Stimulated activated CD4-positive, alpha-beta T cell treated with anti-CD3 and anti-CD28 coated beads, Interleukin-12 subunit alpha, Interleukin-12 subunit beta, amount 100 ng/mL, for 4 hours (primary cell): ENCODE measurements at regions not wholly inside any gene's neighbourhood (a gene's known extent, or its start where the extent isn't known, plus 50 kb on each side); places are given as distances from the start of the nearest gene placed in this dataset.

Experiments
- DNase-seq: peaks from one replicate; pipeline ENCODE4 v3.0.0-alpha.2; 2020

DNA sequence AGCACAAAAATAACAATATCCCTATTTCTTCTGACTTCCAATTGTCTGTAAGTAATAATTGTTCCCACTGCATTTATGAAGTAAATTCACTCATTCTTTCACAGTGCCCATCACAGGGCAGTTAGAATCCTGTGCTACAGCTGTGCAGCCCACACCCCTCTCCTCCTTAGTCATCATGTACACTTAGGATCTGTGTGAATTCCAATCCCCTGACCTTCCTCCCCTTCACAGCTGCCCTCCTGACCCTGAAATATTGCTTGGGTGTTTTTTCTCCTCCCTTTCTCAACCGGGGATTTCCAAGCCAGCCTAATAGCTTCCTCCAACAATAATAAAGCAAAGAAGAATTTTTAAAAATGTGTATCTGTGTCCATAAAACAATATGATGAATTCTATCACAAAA is 91.5 kb upstream of the BEND6 start:
- DNase-seq, result no peak

DNA sequence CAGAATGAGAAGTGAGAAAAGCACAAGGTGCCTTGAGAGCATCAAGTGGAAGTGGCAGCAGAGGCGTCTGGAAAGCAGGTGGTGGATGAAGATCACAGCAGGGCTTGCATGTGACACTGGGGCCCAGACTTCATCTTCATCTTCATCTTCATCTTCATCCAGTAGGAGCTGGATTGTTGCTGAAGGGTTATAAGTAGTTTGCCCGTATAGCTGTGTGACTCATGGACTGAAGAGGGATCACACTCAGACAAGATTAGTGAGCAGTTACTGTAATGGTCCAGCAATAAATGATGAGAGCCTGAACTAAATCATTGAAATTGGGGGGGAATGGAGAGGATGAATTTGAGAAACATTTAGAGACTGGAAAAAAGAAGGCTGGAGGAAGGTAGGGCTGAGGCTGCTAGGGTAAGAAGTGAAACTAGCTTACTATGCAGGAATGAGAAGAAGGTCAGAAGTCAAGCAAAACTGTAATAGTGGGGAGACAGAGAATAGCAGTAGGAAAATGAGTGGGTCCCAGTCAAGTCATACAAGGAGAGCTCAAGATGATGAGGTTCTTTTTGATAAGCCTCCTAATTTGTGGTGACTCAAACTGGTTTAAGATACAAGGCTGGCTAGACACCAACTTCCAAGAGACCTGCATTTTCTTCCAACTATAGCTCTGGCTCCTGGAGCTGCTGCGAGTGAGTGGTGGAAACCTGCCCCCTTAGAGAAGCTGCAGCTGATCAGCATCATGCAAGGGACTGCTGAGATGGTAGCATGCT is 92.3 kb upstream of the BEND6 start:
- no peak for DNase-seq

DNA sequence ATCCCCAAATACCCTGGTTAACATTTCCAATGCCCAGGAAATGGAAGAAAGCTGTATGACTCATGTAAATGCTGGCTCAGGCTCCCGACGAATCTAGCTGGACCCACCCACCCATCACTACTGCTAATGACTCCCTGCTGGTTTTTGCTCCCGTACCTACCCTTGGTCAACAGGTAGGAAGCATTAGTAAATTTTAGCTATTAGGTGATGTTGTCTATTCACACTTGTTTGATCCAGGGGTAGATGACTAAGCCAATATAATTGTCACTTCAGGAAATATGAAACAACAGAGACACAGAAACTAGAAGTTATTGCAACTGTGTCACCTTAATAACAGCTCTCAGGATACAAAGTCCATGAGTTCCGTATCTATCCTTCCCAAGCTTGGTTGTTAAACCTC is 94.4 kb upstream of the BEND6 start:
- no peak for DNase-seq

DNA sequence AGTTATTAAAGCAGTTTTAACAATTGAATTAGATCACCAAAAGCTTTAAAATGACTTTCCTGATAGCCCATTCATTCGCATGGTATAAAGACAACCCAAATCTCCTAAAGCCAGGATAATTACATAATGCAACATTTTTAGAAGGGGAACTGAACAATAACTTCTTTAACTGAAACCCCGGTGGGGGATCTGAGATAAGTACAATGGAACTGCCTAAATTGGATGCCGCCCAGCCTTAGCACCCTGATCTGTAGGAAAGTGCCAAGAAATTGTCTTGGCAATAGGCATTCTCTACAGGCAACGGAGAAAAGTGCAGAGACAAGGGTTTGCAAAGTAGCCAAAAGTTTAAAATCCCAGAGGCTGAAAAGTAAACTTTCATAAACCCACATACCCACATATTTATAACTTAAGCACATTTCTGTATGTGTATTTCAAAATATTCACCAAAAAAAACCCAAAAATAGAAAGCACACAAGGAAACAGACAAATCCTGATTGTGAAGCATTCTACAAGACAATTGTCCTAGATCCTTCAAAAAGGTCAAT is 98.8 kb upstream of the BEND6 start:
- no peak for DNase-seq

DNA sequence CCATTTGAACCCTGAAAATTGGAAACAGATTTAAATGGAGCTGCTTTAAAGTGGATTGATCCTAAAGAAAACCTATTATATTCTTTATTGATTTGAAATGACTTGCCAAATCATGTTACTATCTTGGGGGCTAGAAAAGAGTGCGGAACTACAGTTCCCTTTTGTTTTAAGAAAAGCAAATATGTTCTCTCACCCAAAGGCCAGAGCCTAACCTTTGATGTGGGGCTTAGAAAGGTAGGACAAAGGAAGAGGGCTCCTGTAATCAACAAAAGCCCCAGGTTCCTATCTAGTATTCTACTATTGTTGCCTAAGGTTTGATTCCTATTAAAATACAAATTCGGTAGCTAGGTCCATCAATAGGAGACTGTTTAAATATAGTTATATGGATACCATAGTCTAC is 100.8 kb upstream of the BEND6 start:
- DNase-seq, result no peak

DNA sequence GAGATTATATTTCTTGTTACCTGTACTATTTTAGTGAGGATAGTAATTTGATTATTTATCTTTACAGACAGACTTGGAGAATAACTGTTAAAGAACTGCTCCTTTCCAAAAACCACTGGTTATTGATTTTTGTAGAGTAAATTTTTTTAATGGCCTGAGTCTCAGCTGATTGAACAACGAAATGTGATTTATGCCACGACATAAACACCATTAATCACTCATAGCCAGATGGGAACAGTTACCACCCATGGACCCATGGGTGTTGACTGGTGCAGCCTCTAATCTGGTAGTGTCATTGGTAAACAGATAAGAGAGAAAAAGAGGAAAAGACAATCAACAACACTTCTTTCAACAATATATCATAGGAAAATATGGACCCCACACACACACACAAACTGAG is 101.4 kb upstream of the BEND6 start:
- no peak for DNase-seq

DNA sequence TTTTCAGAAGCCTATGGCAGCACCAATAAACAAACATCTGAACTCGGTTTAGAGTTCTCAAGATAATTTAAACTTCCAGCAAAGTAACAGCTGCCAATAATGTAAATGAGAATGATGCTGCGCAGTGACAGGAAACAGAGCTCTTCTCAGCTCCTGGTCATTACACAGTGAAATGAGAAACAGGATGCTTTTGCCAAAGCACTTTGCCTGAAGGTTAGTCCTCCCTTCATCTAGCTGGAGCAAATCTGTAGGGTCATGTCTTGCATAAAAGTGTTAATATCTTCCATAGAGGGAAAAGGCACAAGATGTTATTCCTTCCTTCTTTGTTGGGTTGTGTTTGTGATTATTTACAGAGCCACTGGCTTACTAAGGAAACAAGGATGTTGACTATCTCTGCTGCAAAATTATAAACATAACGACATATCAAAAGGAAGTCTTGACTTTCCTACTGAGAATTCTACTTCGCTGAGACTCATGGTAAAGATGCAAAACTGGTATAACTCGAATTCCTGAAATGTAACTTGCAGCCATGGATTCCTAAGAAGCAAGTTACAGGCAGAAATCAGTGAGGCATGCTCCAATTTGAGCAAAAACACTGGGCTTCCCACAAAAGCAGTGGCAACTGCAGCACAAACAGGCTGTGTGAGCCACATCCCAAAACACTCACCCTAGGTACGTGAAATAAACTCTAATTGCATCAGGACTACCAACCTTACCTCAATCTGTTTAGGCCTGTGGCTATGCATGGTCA is 102.5 kb upstream of the BEND6 start:
- no peak for DNase-seq

DNA sequence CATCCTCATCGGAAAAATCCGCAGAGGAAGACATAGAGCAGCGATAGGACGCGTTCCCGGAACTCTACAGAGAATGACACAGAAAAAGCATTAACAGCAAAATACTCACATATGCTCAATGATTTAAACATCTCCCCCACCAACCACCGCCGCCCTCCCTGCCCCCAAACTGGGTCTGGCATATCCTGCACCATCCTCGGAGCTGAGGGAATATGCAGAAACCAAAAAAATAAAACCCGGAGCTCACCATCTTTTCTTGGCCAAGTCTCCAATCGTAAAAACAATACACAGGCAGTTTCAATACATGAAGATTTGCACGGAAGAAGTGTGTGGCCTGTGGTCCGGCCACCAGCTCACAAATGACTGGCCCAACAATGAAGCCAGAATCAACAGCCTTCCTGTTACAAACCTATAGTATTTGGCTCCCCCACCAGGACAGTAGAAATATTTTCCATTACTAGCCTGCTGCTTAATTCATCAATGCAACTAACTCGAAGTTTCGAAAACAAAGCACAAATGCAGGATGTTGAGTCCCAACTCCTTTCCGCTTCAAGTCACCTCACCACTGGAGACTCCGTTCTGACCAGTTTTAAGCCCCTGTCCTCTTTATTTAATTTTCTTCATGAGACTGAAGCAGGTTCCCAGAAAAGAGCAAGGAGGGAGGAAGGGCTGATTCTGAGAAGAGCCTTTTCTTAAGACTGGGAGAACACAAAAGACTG is 103.2 kb upstream of the BEND6 start:
- no peak for DNase-seq

DNA sequence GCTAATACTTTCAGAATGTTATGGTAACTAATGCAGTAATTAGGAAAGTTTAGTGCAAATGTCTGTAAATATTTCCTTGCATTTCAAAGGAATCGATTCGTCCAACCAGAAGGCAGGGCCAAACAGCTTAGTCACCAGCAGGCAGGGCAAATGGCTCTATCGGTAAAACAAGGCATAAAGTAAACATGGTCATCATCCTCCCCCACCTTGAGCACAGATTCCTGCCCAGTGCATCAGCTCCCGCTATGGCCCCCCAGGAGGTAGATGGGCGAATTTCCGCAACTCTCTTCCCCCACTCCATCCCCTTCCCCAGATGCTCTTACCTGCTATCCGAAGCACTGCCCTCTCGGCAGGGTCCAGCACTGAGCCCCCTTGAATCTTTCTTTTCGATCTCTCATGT is 103.8 kb upstream of the BEND6 start:
- DNase-seq, result no peak

DNA sequence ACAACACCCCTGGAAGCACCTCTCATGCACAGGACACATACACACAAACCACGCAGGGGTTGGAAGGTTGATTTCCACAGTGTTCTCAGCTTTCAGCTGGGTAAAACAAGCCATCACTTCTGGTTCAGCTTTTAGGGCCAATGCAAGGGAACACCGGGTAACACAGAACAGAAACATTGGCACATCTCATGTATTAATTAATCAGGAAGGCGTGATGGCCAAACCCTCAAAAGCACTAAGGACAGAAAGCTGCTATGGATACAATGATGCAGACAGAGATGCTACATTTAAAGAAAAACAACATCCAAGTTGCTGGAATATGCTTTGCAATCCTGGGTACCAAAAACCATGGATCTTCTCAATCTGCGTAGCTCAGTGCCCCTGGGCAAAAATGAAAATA is 104.3 kb upstream of the BEND6 start:
- no peak for DNase-seq

DNA sequence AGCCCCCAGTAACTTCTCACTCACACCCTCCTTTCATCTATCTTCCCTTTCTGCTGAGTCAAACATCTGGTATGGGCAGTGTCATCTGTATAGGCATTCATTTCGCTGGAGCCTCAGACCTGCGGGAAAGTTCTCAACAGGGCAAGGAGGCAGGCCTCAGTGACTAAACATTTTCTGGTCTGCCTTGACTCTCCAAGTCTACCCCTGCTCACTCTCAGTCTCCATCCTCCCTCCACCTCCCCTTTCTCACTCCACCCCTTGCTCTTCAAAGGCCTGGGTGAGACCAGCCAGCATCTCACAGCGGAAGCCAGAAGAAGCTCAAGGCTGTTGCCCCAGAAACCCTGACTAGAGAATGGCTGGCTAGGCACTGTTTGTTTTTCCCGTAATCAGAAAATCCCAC is 105.0 kb upstream of the BEND6 start:
- DNase-seq, result no peak

DNA sequence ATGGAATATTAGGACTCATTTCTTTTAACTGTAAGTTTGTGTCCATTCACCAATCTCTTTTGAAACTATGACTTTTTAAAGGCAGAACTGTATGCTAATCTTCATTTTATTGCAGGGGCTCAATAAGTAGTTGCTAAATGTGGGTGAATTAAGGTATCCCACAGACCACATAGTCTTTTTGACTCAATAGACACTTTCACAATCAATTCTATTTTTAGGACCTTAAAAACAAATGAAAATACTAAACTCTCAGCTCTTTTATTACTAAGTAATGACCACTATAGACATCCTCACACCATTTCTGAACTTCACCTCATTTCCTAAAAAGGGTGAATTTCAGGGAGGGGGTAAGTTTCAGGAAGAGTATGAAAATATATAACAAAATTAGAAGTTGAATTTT is 106.8 kb upstream of the BEND6 start:
- DNase-seq, result no peak

DNA sequence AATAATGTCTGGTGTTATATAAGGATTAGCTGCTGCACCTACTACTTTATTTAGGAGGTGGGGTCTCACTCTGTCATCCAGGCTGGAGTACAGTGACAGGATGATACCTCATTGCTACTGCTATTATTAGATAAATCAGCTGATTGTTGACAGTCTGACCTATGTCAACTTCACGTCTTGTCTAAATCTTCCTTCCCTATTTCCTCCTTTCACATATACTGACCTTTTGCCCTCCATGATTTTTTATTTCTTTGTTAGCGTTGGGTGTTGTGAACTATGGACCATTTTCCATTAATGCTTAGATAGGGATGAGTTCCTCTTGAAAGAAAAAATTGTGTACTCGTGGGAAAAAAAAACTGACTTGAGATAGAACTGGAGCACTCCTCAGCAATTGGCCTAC is 109.9 kb upstream of the BEND6 start:
- DNase-seq, result no peak

DNA sequence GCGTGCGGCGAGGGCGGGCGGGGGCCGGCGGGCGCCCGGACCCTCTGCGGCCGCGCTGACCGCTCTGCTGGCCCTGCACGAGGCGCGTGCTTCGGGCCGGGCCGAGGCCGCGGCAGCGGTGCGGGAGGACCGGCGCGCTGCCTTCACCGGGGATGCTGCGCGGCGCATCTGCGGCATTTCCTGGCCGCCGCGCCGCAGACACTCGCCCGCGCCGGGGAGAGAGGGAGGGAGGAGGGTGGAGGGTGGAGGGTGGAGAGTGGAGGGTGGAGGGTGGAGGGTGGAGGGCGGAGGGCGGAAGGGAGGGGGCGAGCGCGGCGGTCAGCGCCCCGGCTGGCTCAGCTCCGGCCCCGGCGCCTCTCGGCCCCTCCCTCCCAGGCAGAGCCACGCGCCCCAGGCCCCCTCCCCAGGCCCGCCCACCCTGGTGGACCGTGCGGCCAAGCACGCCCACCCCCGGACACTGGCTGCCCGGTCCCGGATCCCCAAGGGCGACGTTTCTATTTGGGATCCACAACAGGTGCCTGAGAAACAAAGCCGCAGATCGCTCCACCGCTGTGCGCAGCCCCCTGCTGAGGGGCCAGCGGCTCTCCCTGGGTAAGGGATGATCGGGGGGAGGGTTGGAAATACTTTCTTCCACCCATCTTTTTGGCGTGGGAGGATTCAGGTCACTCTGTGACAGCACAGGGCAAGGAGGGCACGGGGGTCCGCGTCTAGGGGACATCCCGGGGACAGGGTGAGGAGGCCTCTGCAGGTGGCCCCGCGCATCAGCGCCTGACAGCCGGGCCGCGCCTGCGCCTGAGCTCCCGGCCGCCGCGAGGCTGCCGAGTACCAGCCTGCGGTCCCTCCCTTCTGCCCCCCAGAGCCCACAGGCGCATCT is 111.2 kb upstream of the BEND6 start:
- peak; percentile 54 for DNase-seq

DNA sequence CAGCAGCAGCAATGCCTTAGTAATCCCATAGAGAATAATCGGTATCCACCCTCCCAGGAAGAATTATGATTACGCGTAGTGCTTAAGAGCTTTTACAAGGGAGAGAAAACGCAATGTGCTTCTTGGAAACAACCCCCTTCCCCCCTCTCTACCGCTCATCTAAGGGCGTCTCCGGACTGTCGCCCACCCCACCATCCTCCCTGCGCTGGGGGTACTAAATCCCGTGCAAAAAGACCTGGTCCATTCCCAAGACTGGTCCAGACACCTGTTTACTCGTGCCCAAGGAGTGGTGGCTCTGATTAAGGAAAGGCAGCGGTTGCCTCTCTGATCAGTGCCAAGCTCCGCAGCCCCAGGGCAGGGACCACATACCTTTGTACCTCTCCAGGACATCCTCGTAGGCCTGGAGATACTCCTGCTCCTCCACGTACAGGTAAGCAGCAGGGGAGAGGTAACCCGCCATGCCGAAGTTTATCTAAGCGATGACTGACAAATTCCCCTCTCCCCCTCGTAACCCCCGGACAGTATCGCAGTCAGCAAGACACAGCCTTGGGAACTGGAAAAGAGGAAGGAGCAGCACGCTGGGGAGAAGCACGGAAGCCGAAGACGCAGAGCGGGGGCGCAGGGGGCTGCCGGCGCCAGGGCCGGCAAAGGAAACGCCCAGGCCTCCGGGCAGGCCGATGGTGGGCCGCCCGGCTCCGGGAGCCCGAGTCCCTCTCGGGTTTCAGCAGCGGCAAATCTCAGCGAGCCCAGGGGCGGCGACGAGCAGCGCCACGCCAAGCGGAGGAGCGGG is 112.0 kb upstream of the BEND6 start:
- no peak for DNase-seq

DNA sequence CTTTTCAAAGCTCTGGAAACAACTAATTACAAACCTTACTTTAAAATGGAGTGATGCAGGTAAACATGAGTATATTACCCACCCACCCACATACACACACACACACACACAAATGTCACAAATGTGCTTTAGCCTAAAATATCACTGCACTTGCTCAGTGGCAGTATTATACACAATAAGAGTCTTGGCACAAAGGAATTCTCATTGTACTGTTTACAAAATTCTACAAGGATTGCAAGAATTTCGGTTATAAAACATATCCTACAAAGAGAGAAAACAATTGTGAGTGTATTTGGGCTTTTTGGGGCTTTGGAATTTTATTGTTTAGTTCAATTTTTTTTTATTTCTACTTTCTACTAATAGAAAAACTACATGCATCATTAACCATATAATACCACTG is 113.2 kb upstream of the BEND6 start:
- DNase-seq, result no peak

DNA sequence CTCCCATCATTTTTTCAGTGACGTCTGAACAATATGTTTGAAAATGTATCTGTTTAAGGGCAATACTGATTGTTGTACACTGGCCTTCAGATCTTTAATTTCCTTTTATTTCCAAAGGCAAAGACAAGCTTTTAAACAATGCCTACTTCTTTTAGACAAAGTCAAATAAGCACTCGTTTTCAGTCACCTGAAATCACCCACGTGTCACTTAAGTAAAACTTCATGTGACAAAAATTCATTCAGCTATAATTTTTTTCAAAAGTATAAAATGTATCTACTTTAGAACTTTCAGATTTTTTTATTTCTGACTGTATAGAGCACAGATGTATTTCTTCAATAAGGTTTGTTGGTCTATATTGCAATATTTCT is 113.5 kb upstream of the BEND6 start:
- no peak for DNase-seq

DNA sequence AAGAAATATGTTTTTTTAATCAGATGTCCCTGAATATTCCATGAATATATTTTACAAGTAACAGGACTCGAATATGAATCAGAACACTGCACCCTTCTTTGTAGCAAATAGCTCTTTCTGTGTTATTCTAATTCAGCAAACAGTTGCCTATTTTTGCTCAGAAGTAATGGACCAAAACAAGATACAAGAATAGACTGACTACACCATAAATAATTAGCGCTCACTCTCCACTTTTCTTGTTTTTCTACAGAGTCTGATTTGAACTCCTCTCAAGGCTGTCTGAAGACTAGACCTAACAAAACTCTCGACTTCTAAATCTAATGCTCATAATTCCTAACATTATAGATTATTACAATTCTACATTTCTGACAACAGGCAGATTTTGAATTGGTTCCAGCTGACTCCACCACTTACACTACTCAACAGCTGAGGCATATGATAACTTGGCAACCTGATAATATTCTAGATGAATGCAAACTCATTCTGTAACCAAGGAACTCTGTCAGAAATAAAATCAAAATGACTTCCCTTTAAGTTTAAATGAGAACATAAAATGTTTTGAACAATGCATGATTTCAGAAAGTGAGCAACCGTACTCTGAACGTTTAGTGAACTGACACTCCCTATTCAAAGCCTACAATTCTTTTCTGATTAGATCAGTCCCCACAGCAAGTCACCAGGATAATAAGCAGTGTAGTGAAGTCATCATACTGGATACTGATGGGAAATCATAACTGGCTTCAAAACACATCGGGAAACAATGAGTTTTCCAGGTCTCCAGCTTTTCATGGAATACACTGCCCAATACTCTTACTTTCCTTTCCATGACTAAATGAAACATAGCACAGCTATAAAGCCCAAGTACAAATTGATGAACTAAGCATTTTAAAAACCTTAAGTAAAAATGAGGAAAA is 114.2 kb upstream of the BEND6 start:
- DNase-seq, result no peak

DNA sequence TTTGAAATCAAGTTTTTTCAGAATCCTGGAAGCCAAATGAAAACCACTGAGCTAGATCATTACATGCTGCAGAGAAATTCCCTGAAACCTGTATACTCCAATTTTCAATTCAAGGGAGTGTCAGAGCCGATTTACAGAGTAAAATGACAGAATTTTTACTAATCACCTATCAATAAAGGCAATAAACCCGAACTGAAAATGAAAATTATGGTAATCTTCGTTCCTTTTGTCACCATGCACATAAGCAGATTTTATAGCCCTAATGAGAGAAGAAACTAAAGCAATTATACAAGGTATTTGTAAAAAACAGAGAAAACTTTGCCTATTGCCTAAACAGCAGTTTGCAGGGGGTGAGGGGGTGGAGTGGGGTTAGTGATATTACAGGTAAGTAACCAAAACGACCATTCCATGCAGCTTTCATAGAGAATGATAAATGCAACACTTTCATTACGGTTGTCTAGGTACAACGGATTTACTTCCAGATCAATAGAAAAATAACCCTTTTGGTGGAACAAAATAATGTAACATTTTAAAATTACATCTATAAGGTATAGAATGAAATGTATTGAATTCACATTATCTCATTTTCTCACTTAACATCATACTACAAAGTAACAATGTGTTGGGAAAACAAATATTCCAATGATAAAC is 115.2 kb upstream of the BEND6 start:
- no peak for DNase-seq

DNA sequence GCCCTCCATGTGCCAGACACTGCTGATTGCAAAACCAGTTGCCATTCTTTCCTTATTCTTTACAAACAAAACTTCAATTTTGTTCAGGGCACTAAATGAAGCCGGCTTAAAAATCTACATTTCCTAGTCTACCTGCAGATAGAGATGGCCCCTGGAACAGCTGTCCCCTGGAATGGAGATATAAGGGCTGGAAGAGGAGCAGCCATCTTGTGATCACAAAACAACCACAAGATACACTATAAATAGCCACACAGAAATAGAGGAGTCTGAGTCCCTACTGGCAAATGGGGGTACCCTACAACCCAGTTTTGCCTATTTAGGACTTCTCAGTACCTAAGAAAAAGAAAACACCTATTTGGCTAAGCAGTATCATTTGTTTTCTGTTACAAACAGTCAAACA is 115.9 kb upstream of the BEND6 start:
- no peak for DNase-seq
